Fibroblast of villous mesenchyme (primary cell): ENCODE measurements at regions not wholly inside any gene's neighbourhood (a gene's known extent, or its start where the extent isn't known, plus 50 kb on each side); places are given as distances from the start of the nearest gene placed in this dataset.
"Not testable (repeated sequence)": the region's sequence is repeated elsewhere in the genome, so short reads cannot be mapped to it uniquely, and the experiment has no call there.

ENCODE experiments used
- DNase-seq: peaks from one replicate; pipeline ENCODE4 v3.0.0-alpha.2; 2010; ENCODE audit warnings: low read depth
- H3K4me3 ChIP-seq: 2 replicates; pipeline ENCODE4 v1.5.1; 2011; ENCODE audit warnings: low read depth, mild to moderate bottlenecking, low read length
- CTCF ChIP-seq: IDR thresholded peaks from 2 replicates; pipeline ENCODE4 v1.5.1; 2012; ENCODE audit warnings: low read depth, mild to moderate bottlenecking, low read length; ENCODE audit not compliant: insufficient read depth

GRCh38 chr9:134531220-134531970 is 110.2 kb upstream of the COL5A1 start:
- TF ChIP-seq CTCF: peak; percentile 13
- DNase-seq: peak; percentile 53
- H3K4me3 ChIP-seq: no peak overlapping the region

GRCh38 chr9:134532084-134532483 is 109.5 kb upstream of the COL5A1 start:
- no peak overlapping the region for H3K4me3 ChIP-seq
- DNase-seq: no peak
- no peak for TF ChIP-seq CTCF

- DNase-seq, H3K4me3 ChIP-seq: not testable (repeated sequence)
Observed at GRCh38 chr9:134532661-134533060, 108.9 kb upstream of the COL5A1 start.

GRCh38 chr9:134533850-134534588 is 107.6 kb upstream of the COL5A1 start:
- peak overlapping the region; percentile 14 for H3K4me3 ChIP-seq
- DNase-seq: no peak
- TF ChIP-seq CTCF: no peak

- TF ChIP-seq CTCF: no peak
- peak overlapping the region; percentile 14 for H3K4me3 ChIP-seq
- DNase-seq: peak; percentile 91
Observed at GRCh38 chr9:134534661-134535080, 106.9 kb upstream of the COL5A1 start.

- H3K4me3 ChIP-seq: no peak overlapping the region
- no peak for TF ChIP-seq CTCF
- DNase-seq: no peak
Observed at GRCh38 chr9:134535171-134535570, 106.4 kb upstream of the COL5A1 start.

GRCh38 chr9:134536101-134536900 is 105.3 kb upstream of the COL5A1 start:
- DNase-seq: peak; percentile 96
- H3K4me3 ChIP-seq: no peak overlapping the region
- TF ChIP-seq CTCF: no peak
